Esophagus muscularis mucosa (tissue), 4 donors: ENCODE measurements at regions not wholly inside any gene's neighbourhood (a gene's known extent, or its start where the extent isn't known, plus 50 kb on each side); places are given as distances from the start of the nearest gene placed in this dataset.

Experiments used
- DNase-seq: peaks from one replicate; pipeline ENCODE4 v3.0.0-alpha.2; 2017; ENCODE audit errors: extremely low spot score
- H3K27ac ChIP-seq, 4 donors: fragments of 200-600 bp; sonication (generic); replicated peaks in 1 of 4; 1 replicate in 3 of 4; 2 replicates in 1 of 4; pipeline ENCODE4 v1.5.1; 2016 to 2019; ENCODE audit warnings: mild to moderate bottlenecking in 1 of 4
- H3K27me3 ChIP-seq, 4 donors: fragments of 200-600 bp; sonication (generic); one replicate each; pipeline versions ENCODE4 v1.5.1 to v1.6.0; 2016 to 2019
- H3K36me3 ChIP-seq, 4 donors: fragments of 200-600 bp; sonication (generic); one replicate each; pipeline ENCODE4 v1.5.1; 2016 to 2019
- H3K4me1 ChIP-seq, 4 donors: fragments of 200-600 bp; sonication (generic); one replicate each; pipeline ENCODE4 v1.5.1; 2016 to 2019
- H3K4me3 ChIP-seq, 4 donors: fragments of 200-600 bp; sonication (generic); 1 replicate in 2 of 4; 2 replicates in 2 of 4; pipeline ENCODE4 v1.5.1; 2016 to 2019; ENCODE audit warnings: mild to moderate bottlenecking in 4 of 4, moderate library complexity in 1 of 4
- H3K9me3 ChIP-seq, 4 donors: fragments of 200-600 bp; sonication (generic); 1 replicate in 3 of 4; 2 replicates in 1 of 4; pipeline ENCODE4 v1.5.1; 2016 to 2019
- CTCF ChIP-seq, 3 experiments: fragments of 200-600 bp in 2 of 3; fragments of 450-650 bp in 1 of 3; sonication (generic) in 2 of 3; IDR thresholded peaks; one replicate each; pipeline ENCODE4 v1.5.1; 2017 to 2019; ENCODE audit warnings: antibody characterized with exemption in 3 of 3, mild to moderate bottlenecking in 2 of 3, moderate library complexity in 1 of 3
- EP300 ChIP-seq: sonication (generic); formaldehyde crosslinking; IDR thresholded peaks from one replicate; pipeline ENCODE4 v1.6.1; 2017; ENCODE audit warnings: antibody characterized with exemption
- POLR2A ChIP-seq: fragments of 450-650 bp; IDR thresholded peaks from one replicate; pipeline ENCODE4 v1.6.1; 2017; ENCODE audit warnings: antibody characterized with exemption, moderate library complexity, mild to moderate bottlenecking, low read depth
- POLR2AphosphoS5 ChIP-seq, 2 donors: sonication (generic); formaldehyde crosslinking; IDR thresholded peaks; one replicate each; pipeline ENCODE4 v1.6.1; 2017; ENCODE audit warnings: antibody characterized with exemption in 2 of 2
- WGBS: methylation state at CpG from one replicate; pipeline ENCODE4 v1.1.5; 2018; 5-methylcytosine and 5-hydroxymethylcytosine counted together
- intact Hi-C: fragments of 100-400 bp; cut with DNase I; formaldehyde crosslinking; loops from one replicate; pipeline ENCODE4 v1.15.1; 2023

GRCh38 chr6:119476554-119476953, 127.0 kb upstream of the MAN1A1 start:
- peaks cover 0 to 5% (median 0%) of the 10 kb centered on the region in 4 donors for H3K9me3 ChIP-seq
- intact Hi-C loops: no loop called here
- WGBS: 36% methylated on average over 4 of the region's 4 CpGs

GRCh38 chr6:119476024-119476423, 126.5 kb upstream of the MAN1A1 start:
- 47% methylated on average over 2 of the region's 2 CpGs for WGBS
- Histone ChIP-seq H3K27me3 (no peaks in the 10 kb centered on the region), H3K4me3 (no peak overlapping the region), H3K4me1 (peaks cover 0 to 8% (median 4%) of the 10 kb centered on the region in 4 donors), H3K36me3 (no peaks in the 10 kb centered on the region), H3K9me3 (peaks cover 0 to 5% (median under 1%) of the 10 kb centered on the region in 4 donors), H3K27ac (no peak overlapping the region)
- intact Hi-C loops: no loop called here
- TF ChIP-seq CTCF (IDR thresholded peaks at IDR 0.05) (no peak), POLR2A (no peak), POLR2AphosphoS5 (IDR thresholded peaks at IDR 0.05) (no peak), EP300 (no peak)
- no peak for DNase-seq

More at GRCh38 chr6:119476554-119476953, 127.0 kb upstream of the MAN1A1 start:
- no peaks in the 10 kb centered on the region for H3K36me3 ChIP-seq
- no peak for DNase-seq
- H3K27me3 ChIP-seq: no peaks in the 10 kb centered on the region
- peak overlapping the region in 1 of 4 donors; percentile 24 for H3K27ac ChIP-seq
- H3K4me1 ChIP-seq: peaks cover 0 to 8% (median 4%) of the 10 kb centered on the region in 4 donors
- no peak for TF ChIP-seq POLR2AphosphoS5 (IDR thresholded peaks at IDR 0.05)
- no peak for TF ChIP-seq EP300
- no peak for TF ChIP-seq CTCF (IDR thresholded peaks at IDR 0.05)
- no peak for TF ChIP-seq POLR2A
- H3K4me3 ChIP-seq: no peak overlapping the region

GRCh38 chr6:119470893-119471542, 121.5 kb upstream of the MAN1A1 start:
- TF ChIP-seq EP300: no peak
- no peak for TF ChIP-seq POLR2A
- no peak for TF ChIP-seq POLR2AphosphoS5 (IDR thresholded peaks at IDR 0.05)
- no peak for TF ChIP-seq CTCF (IDR thresholded peaks at IDR 0.05)
- Histone ChIP-seq H3K4me3 (no peak overlapping the region), H3K27ac (no peak overlapping the region), H3K4me1 (peaks cover 0 to 16% (median 7%) of the 10 kb centered on the region in 4 donors), H3K9me3 (peaks cover 0 to 5% (median 3%) of the 10 kb centered on the region in 4 donors), H3K27me3 (no peaks in the 10 kb centered on the region), H3K36me3 (no peaks in the 10 kb centered on the region)
- no peak for DNase-seq
- intact Hi-C loops: no loop called here
- 60% methylated on average over 3 of the region's 3 CpGs for WGBS

- WGBS: 48% methylated on average over 2 of the region's 2 CpGs
- TF ChIP-seq POLR2A: no peak
- no peak for TF ChIP-seq POLR2AphosphoS5 (IDR thresholded peaks at IDR 0.05)
- no peak for TF ChIP-seq CTCF (IDR thresholded peaks at IDR 0.05)
- no peak for TF ChIP-seq EP300
- Histone ChIP-seq H3K4me3 (peak overlapping the region in 3 of 4 donors; percentile 4 to 20 (median 9)), H3K27me3 (no peaks in the 10 kb centered on the region), H3K9me3 (peaks cover 0 to 5% (median under 1%) of the 10 kb centered on the region in 4 donors), H3K27ac (peak overlapping the region in 2 of 4 donors; percentile 5 to 9), H3K4me1 (peaks cover 0 to 16% (median 7%) of the 10 kb centered on the region in 4 donors), H3K36me3 (no peaks in the 10 kb centered on the region)
- intact Hi-C loops: no loop called here
- DNase-seq: no peak
Observed at GRCh38 chr6:119467488-119468081, 118.0 kb upstream of the MAN1A1 start.
